Left colon (tissue), 2 donors: ENCODE measurements at regions not wholly inside any gene's neighbourhood (a gene's known extent, or its start where the extent isn't known, plus 50 kb on each side); places are given as distances from the start of the nearest gene placed in this dataset.
A peak's percentile ranks its signal among the peaks of the same experiment; 100 is the strongest.

ENCODE experiments used
- ATAC-seq: fragments of 200-7000 bp; cut with Tn5 transposase; one replicate; pipeline ENCODE4 v1.9.1; 2020; ENCODE audit warnings: mild to moderate bottlenecking, moderate library complexity
- DNase-seq, 2 donors: peaks; one replicate each; pipeline ENCODE4 v3.0.0-alpha.2; 2020
- intact Hi-C, 2 donors: fragments of 100-400 bp; cut with DNase I in 1 of 2; cut with micrococcal nuclease in 1 of 2; formaldehyde crosslinking; loops; one replicate each; pipeline versions ENCODE4 v1.11.2 to v1.14.0; 2022; cut with DNase I, micrococcal nuclease
- donor health status: DM: no; HTN: no; CAD: no.
- donor health status: DM: yes; HTN: yes; CAD: no.

GRCh38 chr6:150651808-150652470 is 52.3 kb downstream of the PLEKHG1 start:
- DNase-seq = no peak
- intact Hi-C loops = no loop called here

GRCh38 chr6:150652848-150653613 is 53.3 kb downstream of the PLEKHG1 start:
- peak; percentile 90 for ATAC-seq
- intact Hi-C loops = no loop called here
- DNase-seq = peak; percentile 61 to 80

More at GRCh38 chr6:150651808-150652470, 52.3 kb downstream of the PLEKHG1 start:
- ATAC-seq = no peak

- DNase-seq (no peak), ATAC-seq (no peak)
- intact Hi-C loops = no loop called here
These were observed 54.9 kb downstream of the PLEKHG1 start for GRCh38 chr6:150654608-150655007.

DNA sequence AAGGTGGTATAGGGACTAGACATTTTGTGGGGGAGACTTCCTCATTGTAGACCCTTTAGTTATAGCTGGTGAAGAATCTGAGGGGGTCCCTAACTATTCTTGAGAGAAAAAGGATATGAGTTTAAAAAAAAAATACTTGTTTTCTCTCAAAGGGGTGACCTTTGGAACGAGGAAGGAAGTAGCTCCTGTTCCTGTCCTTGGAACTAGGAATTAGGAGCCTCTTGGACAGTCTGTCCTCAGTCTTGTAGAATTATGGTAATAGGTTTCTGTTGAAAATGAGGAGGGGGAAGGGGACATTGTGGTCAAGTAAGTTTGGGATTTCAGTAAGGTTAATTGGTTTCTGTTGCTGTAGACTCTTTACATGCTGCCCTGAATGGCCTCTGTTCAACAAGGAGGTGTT is 56.5 kb downstream of the PLEKHG1 start:
- intact Hi-C loops = no loop called here
- DNase-seq (no peak), ATAC-seq (peak; percentile 37)

GRCh38 chr6:150658421-150658820 is 58.7 kb downstream of the PLEKHG1 start:
- no peak for DNase-seq
- intact Hi-C loops = no loop called here
- ATAC-seq = no peak

DNA sequence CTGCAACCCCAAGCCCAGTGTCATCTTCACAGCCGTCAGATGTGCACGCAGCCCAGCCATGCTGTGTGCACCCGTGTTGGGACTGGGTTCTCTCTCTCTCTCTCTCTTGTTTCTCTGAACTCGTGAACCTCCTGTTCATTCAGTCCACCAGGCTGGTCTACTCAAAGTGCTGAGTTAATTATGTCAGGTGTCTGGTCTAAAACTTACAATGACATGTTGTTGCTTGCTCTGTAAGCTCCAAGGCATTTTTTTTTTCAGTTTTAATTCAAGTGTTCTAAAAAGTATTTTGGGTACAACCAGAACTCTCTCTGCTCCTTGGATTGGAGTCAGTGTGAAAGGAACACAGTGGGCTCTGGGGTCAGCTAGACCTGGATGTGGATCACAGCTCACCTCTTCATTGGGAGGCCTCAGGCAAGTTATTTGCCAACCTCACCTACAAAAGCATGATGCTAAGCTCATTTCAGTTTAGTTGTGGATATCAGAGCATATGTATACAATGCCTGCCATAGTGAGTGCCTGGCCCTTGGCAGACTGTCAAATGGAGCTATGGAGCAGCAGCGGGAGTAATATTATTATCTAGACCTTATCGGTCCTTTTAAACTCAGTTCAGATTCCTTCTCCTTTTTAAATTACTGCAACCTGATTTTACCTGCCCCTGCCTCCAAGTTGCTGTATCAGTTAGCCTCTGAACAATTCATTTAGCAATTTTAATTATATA is 59.5 kb downstream of the PLEKHG1 start:
- intact Hi-C loops = no loop called here
- peak in 1 of 2 donors; percentile 42 for DNase-seq
- ATAC-seq = peak; percentile 55

DNA sequence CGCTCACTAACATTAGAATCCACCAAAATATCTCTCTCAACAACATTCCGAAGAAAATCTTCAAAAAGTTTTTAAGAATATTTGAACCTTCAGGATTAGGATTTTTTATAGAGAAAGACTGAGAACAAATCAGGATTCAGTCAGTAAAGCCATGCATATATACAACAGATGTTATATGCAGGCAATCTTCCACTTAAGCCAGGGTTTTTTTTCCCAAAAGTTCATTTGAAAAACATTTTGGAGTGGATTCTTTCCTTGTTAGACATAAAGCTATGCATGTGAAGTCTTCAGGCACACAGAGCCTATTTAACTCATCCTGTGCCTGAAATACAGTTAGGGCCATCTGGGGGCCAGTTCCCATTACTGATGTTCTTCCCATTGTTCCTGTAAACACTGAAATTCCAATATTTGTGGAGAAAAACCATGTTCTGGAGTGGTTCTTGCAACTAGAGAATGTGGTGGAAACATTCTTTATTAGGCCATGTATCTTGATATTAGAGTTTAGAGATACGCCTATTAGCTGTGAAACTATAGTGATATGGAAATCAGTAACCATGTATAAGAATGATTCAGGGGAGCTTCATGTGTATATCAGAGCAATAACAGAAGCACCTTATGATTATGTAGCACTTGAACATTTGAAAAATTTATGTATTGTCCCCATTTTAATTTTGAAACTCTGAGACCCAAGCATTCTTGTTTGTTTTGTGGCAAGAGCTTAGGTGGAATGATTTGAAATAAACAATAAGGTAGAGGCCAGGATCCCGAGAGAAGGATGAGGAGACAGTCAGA is 61.7 kb downstream of the PLEKHG1 start:
- intact Hi-C loops = no loop called here
- DNase-seq (no peak), ATAC-seq (no peak)

- intact Hi-C loops = no loop called here
- ATAC-seq (no peak), DNase-seq (no peak)
These were observed 63.1 kb downstream of the PLEKHG1 start for GRCh38 chr6:150662814-150663213.

GRCh38 chr6:150664091-150664490 is 64.4 kb downstream of the PLEKHG1 start:
- DNase-seq = no peak
- no peak for ATAC-seq
- intact Hi-C loops = no loop called here

DNA sequence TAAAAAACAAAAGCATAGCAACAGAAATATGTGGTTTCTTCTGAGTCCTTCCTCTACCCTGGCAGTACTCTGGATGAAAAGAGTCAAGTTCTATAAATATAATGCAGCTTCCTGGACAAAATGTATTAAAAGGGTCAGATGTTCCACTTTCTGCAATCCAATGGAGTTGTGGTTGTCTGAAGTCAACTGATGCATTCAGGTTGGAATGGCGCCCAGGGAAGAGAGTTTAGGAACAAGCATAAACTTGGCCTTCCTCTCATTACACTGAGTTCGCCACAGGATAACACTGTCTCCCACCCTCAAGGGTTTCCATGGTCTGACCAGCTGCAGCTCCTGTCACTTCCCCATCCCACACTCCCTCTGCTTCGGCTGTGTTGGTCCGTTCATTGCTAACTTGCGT is 66.4 kb downstream of the PLEKHG1 start:
- DNase-seq (no peak), ATAC-seq (no peak)
- intact Hi-C loops = no loop called here

DNA sequence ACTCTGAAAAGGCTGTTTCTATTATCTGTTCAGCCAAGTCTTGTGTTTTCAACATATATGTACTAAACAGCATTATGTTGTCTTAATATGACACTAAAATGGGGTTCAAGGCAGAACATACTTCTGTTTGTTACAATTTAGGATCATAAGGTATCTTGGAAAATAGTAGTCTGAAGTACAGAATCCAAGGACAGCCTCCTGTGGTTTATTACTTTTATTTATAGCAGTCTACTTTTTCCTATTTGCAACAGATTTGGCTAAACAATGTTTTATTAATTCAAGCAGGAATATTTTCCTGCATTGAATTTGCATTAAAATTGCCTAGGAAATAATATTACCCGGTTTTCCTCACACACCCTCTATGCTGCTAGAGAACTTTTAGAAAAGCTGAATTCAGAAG is 67.7 kb downstream of the PLEKHG1 start:
- no peak for ATAC-seq

DNA sequence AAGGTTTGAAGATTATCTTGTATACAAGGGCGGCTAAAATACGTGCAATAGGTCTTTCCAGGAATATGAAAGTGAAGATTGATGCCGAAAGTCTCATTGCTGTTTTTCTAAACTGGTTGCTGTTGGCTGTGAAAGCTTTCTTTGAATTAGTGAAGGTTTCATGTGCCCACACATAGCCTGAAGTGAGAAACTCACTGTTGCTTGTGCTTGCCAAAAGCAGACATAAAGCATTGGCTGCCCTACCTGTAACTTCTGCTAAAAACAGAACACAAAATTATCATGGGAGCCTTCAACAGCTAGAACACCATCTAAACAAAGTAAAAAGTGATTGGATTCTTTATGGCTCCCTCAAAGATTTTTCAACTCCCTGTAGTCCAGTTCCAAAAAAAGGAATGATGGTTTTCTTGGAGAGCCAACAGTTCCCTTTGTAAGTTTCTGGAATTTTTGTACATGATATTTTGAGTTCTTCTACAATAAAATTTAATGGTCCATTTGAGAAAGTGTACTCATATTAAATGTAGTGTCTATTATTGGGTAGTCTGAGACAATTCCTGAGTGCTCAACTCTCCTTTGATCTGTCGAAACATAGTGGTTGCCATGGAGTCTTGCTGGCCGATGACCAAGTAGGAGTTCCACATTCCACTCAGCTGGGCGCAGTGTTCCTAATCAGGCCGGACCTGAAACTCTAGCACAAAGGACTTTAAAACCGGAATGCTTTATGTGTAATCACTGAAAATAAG is 68.5 kb downstream of the PLEKHG1 start:
- DNase-seq (peak; percentile 90 to 91), ATAC-seq (peak; percentile 94)
- intact Hi-C loops = no loop called here

More for the DNA sequence above, 67.7 kb downstream of the PLEKHG1 start:
- no peak for DNase-seq
- intact Hi-C loops = no loop called here

DNA sequence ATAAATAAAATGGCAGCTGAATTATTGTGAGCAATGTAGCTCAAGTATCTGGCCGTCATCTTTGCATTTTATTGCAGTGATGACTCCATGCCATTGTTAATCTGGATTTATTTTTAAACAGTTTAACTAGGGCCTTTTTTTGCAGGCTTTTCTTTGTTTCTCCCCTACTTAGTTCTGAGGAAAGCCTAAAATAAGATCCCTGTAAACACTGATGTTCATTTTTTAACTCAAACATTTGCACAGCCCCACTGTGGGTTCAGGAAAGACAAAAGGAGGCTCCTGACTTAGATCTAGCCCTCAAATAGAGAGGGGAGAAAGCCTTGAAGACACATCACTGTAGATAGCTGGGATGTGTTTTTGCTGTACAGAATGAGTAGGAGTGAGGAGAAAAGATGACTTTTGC is 69.2 kb downstream of the PLEKHG1 start:
- intact Hi-C loops = no loop called here
- DNase-seq = no peak
- no peak for ATAC-seq

- intact Hi-C loops = no loop called here
- no peak for DNase-seq
- ATAC-seq = no peak
These were observed 70.6 kb downstream of the PLEKHG1 start for GRCh38 chr6:150670311-150670710.

GRCh38 chr6:150672800-150673199 is 73.1 kb downstream of the PLEKHG1 start:
- intact Hi-C loops = no loop called here
- no peak for ATAC-seq

DNA sequence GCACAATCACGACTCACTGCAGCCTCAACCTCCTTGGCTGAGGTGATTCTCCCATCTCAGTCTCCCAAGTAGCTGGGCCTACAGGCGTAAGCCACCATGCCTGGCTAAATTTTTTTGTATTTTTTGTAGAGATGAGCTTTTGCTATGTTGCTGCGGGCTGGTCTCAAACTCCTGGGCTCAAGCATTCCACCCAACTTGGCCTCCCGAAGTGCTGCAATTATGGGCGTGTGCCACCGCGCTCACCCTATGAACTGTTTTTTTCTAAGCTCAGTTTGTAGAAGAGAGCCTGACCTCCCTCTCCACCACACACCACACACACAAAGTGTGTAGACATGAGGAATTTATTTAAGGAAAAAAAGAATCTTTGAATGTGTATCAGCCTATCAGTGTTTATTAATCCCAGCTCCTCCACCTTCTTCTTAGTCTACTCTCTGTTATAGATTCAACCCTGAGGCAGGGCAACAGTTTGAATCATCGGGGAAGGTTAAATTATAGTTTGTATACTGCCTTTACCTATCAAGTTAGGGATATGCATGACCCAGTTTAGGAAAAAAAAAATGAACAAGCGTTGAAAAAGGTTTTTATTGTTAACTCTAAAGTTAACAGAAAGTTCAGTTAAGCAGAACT is 74.1 kb downstream of the PLEKHG1 start:
- peak in 1 of 2 donors; percentile 36 for DNase-seq
- intact Hi-C loops = no loop called here
- ATAC-seq = peak; percentile 73

More at GRCh38 chr6:150672800-150673199, 73.1 kb downstream of the PLEKHG1 start:
- DNase-seq = no peak

DNA sequence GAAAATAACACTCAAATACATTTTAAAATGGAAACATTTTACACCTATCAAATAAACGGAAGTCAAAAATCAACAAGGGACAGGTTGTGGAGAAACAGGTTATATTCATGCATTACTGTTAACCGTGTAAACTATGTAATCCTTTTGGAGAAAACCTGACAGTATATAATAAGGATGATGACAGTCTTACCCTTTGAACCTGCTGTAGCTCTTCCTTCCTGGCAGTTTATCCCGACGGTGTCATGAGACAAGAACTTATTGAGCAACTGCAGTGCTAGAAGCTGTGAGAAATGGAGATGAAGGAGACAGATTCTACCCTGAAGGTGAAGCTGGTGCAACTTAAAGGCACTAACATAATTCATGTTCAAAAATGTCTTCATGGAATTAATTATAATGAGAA is 76.7 kb downstream of the PLEKHG1 start:
- intact Hi-C loops = no loop called here
- ATAC-seq (peak; percentile 36), DNase-seq (no peak)

- DNase-seq (no peak), ATAC-seq (no peak)
- intact Hi-C loops = no loop called here
These were observed 77.1 kb downstream of the PLEKHG1 start for GRCh38 chr6:150676772-150677171.
